ENCODE measurements at regions not wholly inside any gene's neighbourhood (a gene's known extent, or its start where the extent isn't known, plus 50 kb on each side); places are given as distances from the start of the nearest gene placed in this dataset.
"Not testable (repeated sequence)": the region's sequence is repeated elsewhere in the genome, so short reads cannot be mapped to it uniquely, and the experiment has no call there.

DNA sequence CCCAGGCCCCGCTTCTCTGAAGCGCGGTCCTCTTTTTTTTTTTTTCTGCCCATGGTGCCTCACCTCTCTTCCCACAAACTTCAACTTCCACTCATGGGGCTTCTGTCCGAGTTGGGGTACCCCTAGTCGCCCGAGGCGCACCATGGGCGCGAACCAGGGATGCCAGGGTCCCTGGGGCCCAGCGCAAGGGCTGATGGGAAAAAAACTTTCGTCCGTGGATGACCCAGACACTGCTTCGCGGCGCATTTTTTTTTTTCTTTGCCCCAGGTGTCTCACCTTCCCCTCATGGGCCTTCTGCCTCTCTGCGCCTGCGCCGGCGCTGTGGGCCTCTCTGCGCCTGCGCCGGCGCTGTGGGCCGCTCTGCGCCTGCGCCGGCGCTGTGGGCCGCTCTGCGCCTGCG, 1268.8 kb downstream of the FOXD4L5 start:
- DNase-seq, result not testable (repeated sequence)

GRCh38 chr9:64015136-64015535, 1269.9 kb downstream of the FOXD4L5 start:
- no peak for DNase-seq

DNA sequence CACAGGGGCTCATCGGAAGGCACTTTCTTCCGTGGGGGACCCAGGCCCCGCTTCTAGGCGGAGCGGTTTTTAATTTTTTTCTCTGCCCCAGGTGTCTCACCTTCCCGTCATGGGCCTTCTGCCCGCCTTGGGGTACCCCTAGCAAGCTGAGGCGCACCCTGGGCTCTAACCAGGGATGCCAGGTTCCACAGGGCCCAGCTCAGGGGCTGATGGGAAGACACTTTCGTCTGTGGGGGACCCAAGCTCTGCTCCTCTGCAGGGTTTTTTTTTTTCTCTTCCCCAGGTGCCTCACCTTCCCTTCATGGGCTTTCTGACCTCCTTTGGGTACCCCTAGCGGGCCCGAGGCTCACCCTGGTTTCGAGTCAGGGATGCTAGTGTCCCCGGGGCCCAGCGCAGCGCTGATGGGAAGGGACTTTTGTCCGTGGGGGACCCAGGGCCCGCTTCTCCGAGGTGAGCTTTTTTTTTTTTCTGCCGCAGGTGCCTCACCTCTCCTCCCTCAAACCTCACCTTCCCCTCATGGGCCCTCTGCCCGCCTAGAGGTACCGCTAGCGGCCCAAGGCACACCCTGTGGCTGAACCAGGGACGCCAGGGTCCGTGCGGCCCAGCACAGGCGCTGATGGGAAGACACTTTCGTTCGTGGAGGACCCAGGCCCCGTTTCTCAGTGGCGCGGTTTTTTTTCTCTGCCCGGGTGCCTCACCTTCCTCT, 1270.5 kb downstream of the FOXD4L5 start:
- not testable (repeated sequence) for DNase-seq

DNA sequence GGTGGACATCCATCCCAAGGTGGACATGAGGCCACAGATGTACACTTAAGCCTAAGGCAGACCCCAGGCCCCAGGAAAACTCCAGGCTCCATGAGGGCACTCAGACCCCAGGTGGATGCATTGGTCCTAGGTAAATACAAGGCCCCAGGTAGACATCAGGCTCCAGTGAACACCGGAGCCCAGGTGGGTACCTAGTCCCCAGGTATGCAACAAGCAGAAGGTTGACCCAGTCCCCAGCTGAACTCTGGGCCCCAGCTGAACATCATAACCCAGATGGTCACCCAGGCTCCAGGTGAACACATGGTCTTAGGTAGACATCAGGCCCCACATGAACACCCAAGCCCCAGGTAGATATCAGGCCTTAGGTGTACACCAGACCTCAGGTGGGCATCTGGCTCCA, 1271.9 kb downstream of the FOXD4L5 start:
- DNase-seq, result not testable (repeated sequence)

DNA sequence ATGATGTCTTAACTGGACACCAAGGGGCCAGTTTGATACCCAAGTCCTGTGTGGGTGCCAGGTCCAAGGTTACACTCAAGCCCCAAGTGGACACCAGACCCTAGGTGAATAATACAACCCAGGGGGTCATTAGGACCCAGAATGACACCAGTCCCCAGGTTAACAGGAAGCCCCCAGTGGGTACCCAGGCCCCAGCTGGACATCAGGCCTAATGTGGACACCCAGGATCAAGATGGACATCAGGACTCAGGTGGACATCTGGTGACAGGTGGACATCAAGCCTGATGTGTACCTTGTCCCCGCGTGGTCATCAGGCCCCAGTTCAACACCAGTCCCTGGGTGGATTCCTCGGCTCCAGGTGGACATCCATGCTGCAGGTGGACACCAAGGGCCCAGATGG, 1273.0 kb downstream of the FOXD4L5 start:
- not testable (repeated sequence) for DNase-seq

GRCh38 chr9:63979741-63980140, 1305.3 kb downstream of the FOXD4L5 start:
- DNase-seq, result not testable (repeated sequence)

All from activated CD4-positive, alpha-beta T cell treated with anti-CD3 and anti-CD28 coated beads, Interleukin-2, Interleukin-6, amounts not matched to agents 100 ng/mL and 50 ng/mL, durations not matched to agents 16 hours and 8 hours (primary cell).